Ovary (tissue), 3 donors: ENCODE measurements at regions not wholly inside any gene's neighbourhood (a gene's known extent, or its start where the extent isn't known, plus 50 kb on each side); places are given as distances from the start of the nearest gene placed in this dataset.

Experiments used
- CTCF ChIP-seq, 3 donors: fragments of 450-650 bp in 2 of 3; fragments of 200-600 bp in 1 of 3; IDR thresholded peaks; one replicate each; pipeline versions ENCODE4 v1.5.1 to v1.8.0; 2016 to 2022; ENCODE audit warnings: antibody characterized with exemption in 3 of 3, mild to moderate bottlenecking in 1 of 3
- POLR2A ChIP-seq: fragments of 450-650 bp; IDR thresholded peaks from one replicate; pipeline ENCODE4 v1.6.1; 2017; ENCODE audit warnings: antibody characterized with exemption, mild to moderate bottlenecking, moderate library complexity
- donor health status: DM: no; HTN: no; CAD: no.

- TF ChIP-seq CTCF (IDR thresholded peaks at IDR 0.05) = no peak
- no peak for TF ChIP-seq POLR2A
These were observed 1166.9 kb downstream of the ZPLD1 start for GRCh38 chr3:103601666-103602065.
